ENCODE measurements at regions not wholly inside any gene's neighbourhood (a gene's known extent, or its start where the extent isn't known, plus 50 kb on each side); places are given as distances from the start of the nearest gene placed in this dataset.

DNA sequence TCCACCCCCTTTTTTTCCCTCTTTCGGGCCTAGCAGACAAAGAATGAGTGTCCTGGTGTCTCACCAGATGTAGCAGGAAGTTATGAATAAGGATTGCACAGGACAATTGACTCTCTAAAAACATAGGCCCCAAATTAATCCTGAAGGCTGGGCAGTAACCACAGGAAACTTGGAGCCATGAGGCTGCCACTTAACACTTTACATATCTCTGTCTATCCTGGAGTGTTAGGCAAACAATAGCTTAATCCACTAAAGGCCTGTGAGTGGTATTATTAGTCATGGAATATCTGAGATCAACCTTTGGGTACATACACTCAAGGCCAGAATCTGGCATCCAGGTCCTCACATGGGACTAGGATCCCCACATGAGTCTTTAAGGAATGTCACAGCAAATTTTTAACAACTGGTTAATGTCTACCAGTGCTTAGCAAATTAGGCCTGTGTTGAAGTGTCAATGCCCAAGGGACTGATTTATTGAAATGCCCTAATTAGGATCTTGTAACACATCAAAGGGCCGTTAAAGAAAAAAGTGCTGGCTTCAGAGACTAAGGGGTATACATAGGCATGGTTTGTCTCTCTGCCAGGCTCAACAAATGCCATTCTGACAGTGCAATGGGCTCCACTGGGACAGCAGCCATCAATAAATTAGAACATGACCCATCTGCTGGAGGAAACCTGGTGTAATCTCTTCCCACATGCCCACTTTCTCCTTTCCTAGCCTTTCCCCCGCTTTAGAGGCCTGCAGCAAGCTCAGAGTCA, 196.7 kb upstream of the TBX20 start:
- TF ChIP-seq EP300 (conservative IDR thresholded peaks at IDR 0.05; ENCODE audit: poor library complexity, severe bottlenecking) (no peak), TAF1 (IDR thresholded peaks at IDR 0.05; ENCODE audit: low read depth) (no peak), SMC3 (conservative IDR thresholded peaks at IDR 0.05; ENCODE audit: poor library complexity) (no peak), MXI1 (conservative IDR thresholded peaks at IDR 0.05; ENCODE audit: poor library complexity, severe bottlenecking) (no peak), EZH2 (IDR thresholded peaks at IDR 0.05; ENCODE audit: borderline replicate concordance, insufficient read depth, low read length, poor library complexity, severe bottlenecking) (no peak), RAD21 (conservative IDR thresholded peaks at IDR 0.05) (no peak)
- TF ChIP-seq, protein P1, sequence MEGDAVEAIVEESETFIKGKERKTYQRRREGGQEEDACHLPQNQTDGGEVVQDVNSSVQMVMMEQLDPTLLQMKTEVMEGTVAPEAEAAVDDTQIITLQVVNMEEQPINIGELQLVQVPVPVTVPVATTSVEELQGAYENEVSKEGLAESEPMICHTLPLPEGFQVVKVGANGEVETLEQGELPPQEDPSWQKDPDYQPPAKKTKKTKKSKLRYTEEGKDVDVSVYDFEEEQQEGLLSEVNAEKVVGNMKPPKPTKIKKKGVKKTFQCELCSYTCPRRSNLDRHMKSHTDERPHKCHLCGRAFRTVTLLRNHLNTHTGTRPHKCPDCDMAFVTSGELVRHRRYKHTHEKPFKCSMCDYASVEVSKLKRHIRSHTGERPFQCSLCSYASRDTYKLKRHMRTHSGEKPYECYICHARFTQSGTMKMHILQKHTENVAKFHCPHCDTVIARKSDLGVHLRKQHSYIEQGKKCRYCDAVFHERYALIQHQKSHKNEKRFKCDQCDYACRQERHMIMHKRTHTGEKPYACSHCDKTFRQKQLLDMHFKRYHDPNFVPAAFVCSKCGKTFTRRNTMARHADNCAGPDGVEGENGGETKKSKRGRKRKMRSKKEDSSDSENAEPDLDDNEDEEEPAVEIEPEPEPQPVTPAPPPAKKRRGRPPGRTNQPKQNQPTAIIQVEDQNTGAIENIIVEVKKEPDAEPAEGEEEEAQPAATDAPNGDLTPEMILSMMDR (IDR thresholded peaks at IDR 0.05; ENCODE audit: poor library complexity, severe bottlenecking) = no peak
